Thyroid gland (tissue), 4 donors: ENCODE measurements at regions not wholly inside any gene's neighbourhood (a gene's known extent, or its start where the extent isn't known, plus 50 kb on each side); places are given as distances from the start of the nearest gene placed in this dataset.

Experiments
- CTCF ChIP-seq, 6 experiments: fragments of 200-600 bp in 3 of 6; fragments of 450-650 bp in 3 of 6; sonication (generic) in 3 of 6; IDR thresholded peaks; one replicate each; pipeline ENCODE4 v1.5.1; 2016 to 2019; ENCODE audit warnings: antibody characterized with exemption in 6 of 6, mild to moderate bottlenecking in 2 of 6, inconsistent platforms in 1 of 6, moderate library complexity in 1 of 6
- POLR2A ChIP-seq, 2 donors: fragments of 450-650 bp; IDR thresholded peaks; one replicate each; pipeline ENCODE4 v1.6.1; 2017; ENCODE audit warnings: antibody characterized with exemption in 2 of 2, mild to moderate bottlenecking in 2 of 2, moderate library complexity in 1 of 2

- TF ChIP-seq CTCF (IDR thresholded peaks at IDR 0.05) = no peak
- TF ChIP-seq POLR2A (IDR thresholded peaks at IDR 0.05) = no peak
Measured at GRCh38 chr13:22091971-22092300, 421.1 kb downstream of the FGF9 start.
